Panc1 (cell line): ENCODE measurements at regions not wholly inside any gene's neighbourhood (a gene's known extent, or its start where the extent isn't known, plus 50 kb on each side); places are given as distances from the start of the nearest gene placed in this dataset.

Experiments
- ATAC-seq: fragments of 200-7000 bp; cut with Tn5 transposase; 2 replicates; pipeline ENCODE4 v1.9.1; 2020; ENCODE audit warnings: mild to moderate bottlenecking, moderate library complexity
- BruUV-seq: library from RNA; stranded (reverse); fragments of 400-500 nt; replicated peaks from 2 replicates; lab custom pipeline; 2021; lab: Mats Ljungman, UMichigan
- CTCF ChIA-PET: fragments of 300-600 bp; sonication (Branson Sonifier 250); formaldehyde crosslinking; loops from one replicate; lab custom pipeline; 2022; ENCODE audit warnings: antibody characterized with exemption; lab: Charles Lee
- POLR2A ChIA-PET: fragments of 300-600 bp; sonication (Branson Sonifier 250); formaldehyde crosslinking; loops from one replicate; lab custom pipeline; 2022; ENCODE audit warnings: antibody characterized with exemption; lab: Charles Lee
- DNase-seq: peaks from one replicate; pipeline ENCODE4 v3.0.0-alpha.2; 2010; ENCODE audit warnings: low read depth, low spot score
- H3K27ac ChIP-seq: 2 replicates; pipeline ENCODE4 v1.5.1; 2011; ENCODE audit warnings: mild to moderate bottlenecking, low read length, inconsistent platforms
- H3K27me3 ChIP-seq: fragments of 200-500 bp; sonication (Bioruptor generic); 2 replicates; pipeline ENCODE4 v1.6.0; 2014; ENCODE audit warnings: low read length, inconsistent platforms; ENCODE audit not compliant: control insufficient read depth, insufficient read depth
- H3K36me3 ChIP-seq: fragments of 200-500 bp; sonication (Bioruptor generic); 2 replicates; pipeline ENCODE4 v1.5.1; 2014; ENCODE audit warnings: inconsistent platforms, mild to moderate bottlenecking, low read length, moderate library complexity; ENCODE audit not compliant: control insufficient read depth, insufficient read depth
- H3K4me1 ChIP-seq: 2 replicates; pipeline ENCODE4 v1.5.1; 2011; ENCODE audit warnings: inconsistent platforms, mild to moderate bottlenecking, low read length, moderate library complexity; ENCODE audit not compliant: control insufficient read depth, insufficient read depth
- H3K4me3 ChIP-seq, 2 experiments: 2 replicates each; pipeline ENCODE4 v1.5.1; 2011 to 2012; ENCODE audit warnings: low read depth in 2 of 2, low read length in 2 of 2, mild to moderate bottlenecking in 2 of 2, inconsistent platforms in 1 of 2, moderate library complexity in 1 of 2
- H3K9me3 ChIP-seq: fragments of 200-500 bp; sonication (Bioruptor generic); 2 replicates; pipeline ENCODE4 v1.5.1; 2014; ENCODE audit warnings: low read depth, mild to moderate bottlenecking, inconsistent platforms, low read length, moderate library complexity; ENCODE audit not compliant: control insufficient read depth, insufficient read depth
- POLR2AphosphoS5 ChIP-seq: IDR thresholded peaks from 2 replicates; pipeline ENCODE4 v1.6.1; 2012; ENCODE audit warnings: mild to moderate bottlenecking, low read depth, low read length, moderate library complexity
- SIN3A ChIP-seq: IDR thresholded peaks from 2 replicates; pipeline ENCODE4 v1.6.1; 2012; ENCODE audit warnings: low read depth, mild to moderate bottlenecking, low read length, moderate library complexity, borderline replicate concordance; ENCODE audit not compliant: insufficient read depth
- TCF7L2 ChIP-seq: IDR thresholded peaks from 2 replicates; pipeline ENCODE4 v1.6.1; 2011; ENCODE audit warnings: mild to moderate bottlenecking, low read depth, low read length, inconsistent platforms
- in situ Hi-C: cut with HindIII; loops from 2 replicates; pipeline ENCODE4 v1.10.0; 2016; ENCODE audit warnings: low sequenced_read_pairs, low pct_unique_long_range_greater_than_20kb
- intact Hi-C: fragments of 100-400 bp; cut with micrococcal nuclease; formaldehyde crosslinking; loops from one replicate; pipeline ENCODE4 v1.10.0; 2022; ENCODE audit not compliant: unreplicated experiment
- TF ChIP-seq, protein P1 (sequence below): fragments of 450-650 bp; IDR thresholded peaks from 2 replicates; pipeline ENCODE4 v1.5.1; 2017; ENCODE audit warnings: mild to moderate bottlenecking
- TF ChIP-seq, protein P2 (sequence below), 2 experiments: IDR thresholded peaks; 2 replicates each; pipeline ENCODE4 v1.6.1; 2011 to 2012; ENCODE audit warnings: low read depth in 2 of 2, control low read depth in 1 of 2, low read length in 1 of 2, mild to moderate bottlenecking in 1 of 2, moderate library complexity in 1 of 2; ENCODE audit not compliant: insufficient read depth in 1 of 2

DNA sequence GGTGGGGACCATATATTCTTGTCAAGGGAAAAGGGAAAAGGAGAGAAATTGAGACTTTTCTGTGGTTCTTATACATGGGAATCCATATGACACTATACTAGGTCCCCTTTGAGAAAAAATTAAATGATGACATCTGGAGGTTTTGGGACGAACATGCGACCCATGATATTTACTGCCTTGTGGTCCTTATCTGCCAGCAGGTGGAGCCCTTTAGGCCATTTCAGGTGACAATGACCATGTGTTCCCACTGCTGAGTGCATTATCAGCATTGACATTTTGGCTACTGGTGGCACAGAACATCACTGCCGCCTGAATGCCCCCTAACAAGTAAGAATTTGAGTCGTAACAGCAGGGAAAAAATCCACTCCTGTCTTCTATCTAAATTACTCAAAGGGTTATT, 843.4 kb downstream of the FSTL5 start:
- BruUV-seq, result no TSS peak
- in situ Hi-C loops (no loop called here), intact Hi-C loops (no loop called here)
- ATAC-seq (no peak), DNase-seq (peak; percentile 24)
- CTCF ChIA-PET, result no interaction called here
- Histone ChIP-seq H3K36me3 (no peaks in the 10 kb centered on the region), H3K27ac (no peak overlapping the region), H3K4me3 (no peak overlapping the region), H3K4me1 (no peaks in the 10 kb centered on the region), H3K9me3 (no peaks in the 10 kb centered on the region), H3K27me3 (no peaks in the 10 kb centered on the region)
- POLR2A ChIA-PET, result no interaction called here
- TF ChIP-seq POLR2AphosphoS5 (no peak), TCF7L2 (no peak), SIN3A (no peak)
- TF ChIP-seq, protein P1, sequence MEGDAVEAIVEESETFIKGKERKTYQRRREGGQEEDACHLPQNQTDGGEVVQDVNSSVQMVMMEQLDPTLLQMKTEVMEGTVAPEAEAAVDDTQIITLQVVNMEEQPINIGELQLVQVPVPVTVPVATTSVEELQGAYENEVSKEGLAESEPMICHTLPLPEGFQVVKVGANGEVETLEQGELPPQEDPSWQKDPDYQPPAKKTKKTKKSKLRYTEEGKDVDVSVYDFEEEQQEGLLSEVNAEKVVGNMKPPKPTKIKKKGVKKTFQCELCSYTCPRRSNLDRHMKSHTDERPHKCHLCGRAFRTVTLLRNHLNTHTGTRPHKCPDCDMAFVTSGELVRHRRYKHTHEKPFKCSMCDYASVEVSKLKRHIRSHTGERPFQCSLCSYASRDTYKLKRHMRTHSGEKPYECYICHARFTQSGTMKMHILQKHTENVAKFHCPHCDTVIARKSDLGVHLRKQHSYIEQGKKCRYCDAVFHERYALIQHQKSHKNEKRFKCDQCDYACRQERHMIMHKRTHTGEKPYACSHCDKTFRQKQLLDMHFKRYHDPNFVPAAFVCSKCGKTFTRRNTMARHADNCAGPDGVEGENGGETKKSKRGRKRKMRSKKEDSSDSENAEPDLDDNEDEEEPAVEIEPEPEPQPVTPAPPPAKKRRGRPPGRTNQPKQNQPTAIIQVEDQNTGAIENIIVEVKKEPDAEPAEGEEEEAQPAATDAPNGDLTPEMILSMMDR, result peak; percentile 43
- TF ChIP-seq, protein P2, sequence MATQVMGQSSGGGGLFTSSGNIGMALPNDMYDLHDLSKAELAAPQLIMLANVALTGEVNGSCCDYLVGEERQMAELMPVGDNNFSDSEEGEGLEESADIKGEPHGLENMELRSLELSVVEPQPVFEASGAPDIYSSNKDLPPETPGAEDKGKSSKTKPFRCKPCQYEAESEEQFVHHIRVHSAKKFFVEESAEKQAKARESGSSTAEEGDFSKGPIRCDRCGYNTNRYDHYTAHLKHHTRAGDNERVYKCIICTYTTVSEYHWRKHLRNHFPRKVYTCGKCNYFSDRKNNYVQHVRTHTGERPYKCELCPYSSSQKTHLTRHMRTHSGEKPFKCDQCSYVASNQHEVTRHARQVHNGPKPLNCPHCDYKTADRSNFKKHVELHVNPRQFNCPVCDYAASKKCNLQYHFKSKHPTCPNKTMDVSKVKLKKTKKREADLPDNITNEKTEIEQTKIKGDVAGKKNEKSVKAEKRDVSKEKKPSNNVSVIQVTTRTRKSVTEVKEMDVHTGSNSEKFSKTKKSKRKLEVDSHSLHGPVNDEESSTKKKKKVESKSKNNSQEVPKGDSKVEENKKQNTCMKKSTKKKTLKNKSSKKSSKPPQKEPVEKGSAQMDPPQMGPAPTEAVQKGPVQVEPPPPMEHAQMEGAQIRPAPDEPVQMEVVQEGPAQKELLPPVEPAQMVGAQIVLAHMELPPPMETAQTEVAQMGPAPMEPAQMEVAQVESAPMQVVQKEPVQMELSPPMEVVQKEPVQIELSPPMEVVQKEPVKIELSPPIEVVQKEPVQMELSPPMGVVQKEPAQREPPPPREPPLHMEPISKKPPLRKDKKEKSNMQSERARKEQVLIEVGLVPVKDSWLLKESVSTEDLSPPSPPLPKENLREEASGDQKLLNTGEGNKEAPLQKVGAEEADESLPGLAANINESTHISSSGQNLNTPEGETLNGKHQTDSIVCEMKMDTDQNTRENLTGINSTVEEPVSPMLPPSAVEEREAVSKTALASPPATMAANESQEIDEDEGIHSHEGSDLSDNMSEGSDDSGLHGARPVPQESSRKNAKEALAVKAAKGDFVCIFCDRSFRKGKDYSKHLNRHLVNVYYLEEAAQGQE (IDR thresholded peaks at IDR 0.05; ENCODE audit: insufficient read depth in 1 of 2, low read depth in 2 of 2, low read length in 1 of 2), result no peak

DNA sequence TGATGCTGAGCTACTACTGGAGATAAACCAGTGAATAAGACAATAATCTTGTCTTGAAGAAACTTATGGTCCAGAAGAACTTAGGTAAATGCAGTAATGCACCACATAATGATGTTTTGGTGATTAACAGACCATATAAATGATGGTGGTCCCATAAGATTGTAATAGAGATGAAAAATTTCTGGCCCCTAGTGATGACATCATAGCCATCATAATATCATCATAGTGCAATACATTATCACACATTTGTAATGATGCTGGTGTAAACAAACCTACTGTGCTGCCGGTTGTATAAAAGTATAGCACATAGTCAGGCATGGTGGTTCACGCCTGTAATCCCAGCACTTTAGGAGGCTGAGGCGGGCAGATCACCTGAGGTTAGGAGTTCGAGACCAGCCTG, 846.8 kb downstream of the FSTL5 start:
- H3K27ac ChIP-seq, result no peak overlapping the region
- H3K4me3 ChIP-seq, result no peak overlapping the region
- BruUV-seq, result no TSS peak
- H3K4me1 ChIP-seq, result no peaks in the 10 kb centered on the region
- DNase-seq (no peak), ATAC-seq (no peak)
- H3K9me3 ChIP-seq, result no peaks in the 10 kb centered on the region
- no peaks in the 10 kb centered on the region for H3K36me3 ChIP-seq
- ChIA-PET CTCF (no interaction called here), POLR2A (no interaction called here)
- no peaks in the 10 kb centered on the region for H3K27me3 ChIP-seq
- TF ChIP-seq TCF7L2 (no peak), POLR2AphosphoS5 (no peak), SIN3A (no peak)
- TF ChIP-seq, protein P1, result no peak
- TF ChIP-seq, protein P2 (IDR thresholded peaks at IDR 0.05; ENCODE audit: insufficient read depth in 1 of 2, low read depth in 2 of 2, low read length in 1 of 2), result no peak
- in situ Hi-C loops (no loop called here), intact Hi-C loops (no loop called here)
